Fibroblast of lung (primary cell): ENCODE measurements at regions not wholly inside any gene's neighbourhood (a gene's known extent, or its start where the extent isn't known, plus 50 kb on each side); places are given as distances from the start of the nearest gene placed in this dataset.

Source experiments
- DNase-seq, 2 donors: peaks; one replicate each; pipeline versions ENCODE4 v3.0.0 to v3.0.0-alpha.2; 2010; ENCODE audit warnings: low read depth in 2 of 2
- H2AFZ ChIP-seq: 2 replicates; pipeline ENCODE4 v1.5.1; 2012; ENCODE audit warnings: low read length, control low read depth, inconsistent platforms
- H3K27ac ChIP-seq: 2 replicates; pipeline ENCODE4 v1.5.1; 2011; ENCODE audit warnings: low read length, control low read depth; ENCODE audit not compliant: insufficient read depth
- H3K27me3 ChIP-seq: 2 replicates; pipeline ENCODE4 v1.5.1; 2011; ENCODE audit warnings: mild to moderate bottlenecking, low read length; ENCODE audit not compliant: control insufficient read depth, insufficient read depth
- H3K36me3 ChIP-seq: 2 replicates; pipeline ENCODE4 v1.5.1; 2011; ENCODE audit warnings: low read length; ENCODE audit not compliant: control insufficient read depth, insufficient read depth
- H3K4me1 ChIP-seq: 2 replicates; pipeline ENCODE4 v1.5.1; 2011; ENCODE audit warnings: low read length; ENCODE audit not compliant: control insufficient read depth, insufficient read depth; ENCODE audit errors: extremely low read depth
- H3K4me2 ChIP-seq: 2 replicates; pipeline ENCODE4 v1.5.1; 2011; ENCODE audit warnings: low read length, control low read depth; ENCODE audit not compliant: insufficient read depth; ENCODE audit errors: extremely low read depth
- H3K4me3 ChIP-seq, 4 experiments: fragments of 200-600 bp in 1 of 4; sonication (generic) in 1 of 4; replicated peaks in 1 of 4; 2 replicates each; pipeline ENCODE4 v1.5.1; 2011 to 2016; ENCODE audit warnings: low read length in 4 of 4, low read depth in 3 of 4, mild to moderate bottlenecking in 3 of 4, control low read depth in 2 of 4, inconsistent platforms in 1 of 4, mixed read lengths in 1 of 4; ENCODE audit not compliant: insufficient read depth in 1 of 4; ENCODE audit errors: control extremely low read depth in 1 of 4
- H3K79me2 ChIP-seq: 2 replicates; pipeline ENCODE4 v1.5.1; 2012; ENCODE audit warnings: mild to moderate bottlenecking, low read length, inconsistent platforms; ENCODE audit not compliant: control insufficient read depth, insufficient read depth
- H3K9ac ChIP-seq: 2 replicates; pipeline ENCODE4 v1.5.1; 2011; ENCODE audit warnings: mild to moderate bottlenecking, low read length, control low read depth; ENCODE audit not compliant: insufficient read depth
- H3K9me3 ChIP-seq: 2 replicates; pipeline ENCODE4 v1.5.1; 2012; ENCODE audit warnings: low read depth, low read length; ENCODE audit not compliant: control insufficient read depth, insufficient read depth
- H4K20me1 ChIP-seq: 2 replicates; pipeline ENCODE4 v1.5.1; 2011; ENCODE audit warnings: low read length; ENCODE audit not compliant: control insufficient read depth, insufficient read depth; ENCODE audit errors: extremely low read depth
- EZH2 ChIP-seq: IDR thresholded peaks from 2 replicates; pipeline ENCODE4 v1.5.1; 2012; ENCODE audit warnings: low read length, control low read depth, mild to moderate bottlenecking; ENCODE audit errors: missing control alignments
- TF ChIP-seq, protein P1 (sequence below), 2 donors: IDR thresholded peaks in 1 of 2; conservative IDR thresholded peaks in 1 of 2; 1 replicate in 1 of 2; 2 replicates in 1 of 2; pipeline ENCODE4 v1.5.1; 2011 to 2012; ENCODE audit warnings: low read length in 2 of 2, control low read depth in 1 of 2, inconsistent platforms in 1 of 2, low read depth in 1 of 2, mild to moderate bottlenecking in 1 of 2

DNA sequence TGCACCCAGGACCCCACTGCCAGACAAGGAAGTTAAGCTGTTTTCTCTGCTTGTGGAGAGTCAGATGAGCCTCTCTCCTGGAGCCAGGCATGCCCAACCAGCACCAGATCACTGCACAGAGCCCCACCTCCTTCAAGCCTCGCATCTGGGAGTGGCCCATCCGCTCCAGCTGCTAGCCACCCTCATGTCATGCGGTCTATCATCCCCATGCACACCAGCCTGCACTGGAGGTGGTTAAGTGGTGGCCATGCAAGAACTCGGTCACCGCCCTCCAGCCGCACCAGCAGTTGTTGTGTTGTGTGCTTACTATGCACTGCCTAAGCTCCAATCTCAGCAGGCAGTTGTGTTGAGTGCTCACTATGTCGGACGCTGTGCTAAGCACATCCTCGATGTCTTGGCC is 177.9 kb upstream of the SLC14A2 start:
- Histone ChIP-seq H3K9me3 (no peaks in the 10 kb centered on the region), H2AFZ (no peak overlapping the region), H3K4me2 (no peak overlapping the region), H3K27ac (no peak overlapping the region), H4K20me1 (no peaks in the 10 kb centered on the region), H3K9ac (no peak overlapping the region), H3K4me1 (no peaks in the 10 kb centered on the region), H3K4me3 (no peak overlapping the region), H3K36me3 (no peaks in the 10 kb centered on the region), H3K27me3 (no peaks in the 10 kb centered on the region), H3K79me2 (no peaks in the 10 kb centered on the region)
- TF ChIP-seq, protein P1, sequence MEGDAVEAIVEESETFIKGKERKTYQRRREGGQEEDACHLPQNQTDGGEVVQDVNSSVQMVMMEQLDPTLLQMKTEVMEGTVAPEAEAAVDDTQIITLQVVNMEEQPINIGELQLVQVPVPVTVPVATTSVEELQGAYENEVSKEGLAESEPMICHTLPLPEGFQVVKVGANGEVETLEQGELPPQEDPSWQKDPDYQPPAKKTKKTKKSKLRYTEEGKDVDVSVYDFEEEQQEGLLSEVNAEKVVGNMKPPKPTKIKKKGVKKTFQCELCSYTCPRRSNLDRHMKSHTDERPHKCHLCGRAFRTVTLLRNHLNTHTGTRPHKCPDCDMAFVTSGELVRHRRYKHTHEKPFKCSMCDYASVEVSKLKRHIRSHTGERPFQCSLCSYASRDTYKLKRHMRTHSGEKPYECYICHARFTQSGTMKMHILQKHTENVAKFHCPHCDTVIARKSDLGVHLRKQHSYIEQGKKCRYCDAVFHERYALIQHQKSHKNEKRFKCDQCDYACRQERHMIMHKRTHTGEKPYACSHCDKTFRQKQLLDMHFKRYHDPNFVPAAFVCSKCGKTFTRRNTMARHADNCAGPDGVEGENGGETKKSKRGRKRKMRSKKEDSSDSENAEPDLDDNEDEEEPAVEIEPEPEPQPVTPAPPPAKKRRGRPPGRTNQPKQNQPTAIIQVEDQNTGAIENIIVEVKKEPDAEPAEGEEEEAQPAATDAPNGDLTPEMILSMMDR (conservative IDR thresholded peaks at IDR 0.05 in 1 of 2, IDR thresholded peaks at IDR 0.05 in 1 of 2; ENCODE audit: low read depth in 1 of 2, low read length in 2 of 2), result no peak
- TF ChIP-seq EZH2, result no peak
- DNase-seq, result no peak

DNA sequence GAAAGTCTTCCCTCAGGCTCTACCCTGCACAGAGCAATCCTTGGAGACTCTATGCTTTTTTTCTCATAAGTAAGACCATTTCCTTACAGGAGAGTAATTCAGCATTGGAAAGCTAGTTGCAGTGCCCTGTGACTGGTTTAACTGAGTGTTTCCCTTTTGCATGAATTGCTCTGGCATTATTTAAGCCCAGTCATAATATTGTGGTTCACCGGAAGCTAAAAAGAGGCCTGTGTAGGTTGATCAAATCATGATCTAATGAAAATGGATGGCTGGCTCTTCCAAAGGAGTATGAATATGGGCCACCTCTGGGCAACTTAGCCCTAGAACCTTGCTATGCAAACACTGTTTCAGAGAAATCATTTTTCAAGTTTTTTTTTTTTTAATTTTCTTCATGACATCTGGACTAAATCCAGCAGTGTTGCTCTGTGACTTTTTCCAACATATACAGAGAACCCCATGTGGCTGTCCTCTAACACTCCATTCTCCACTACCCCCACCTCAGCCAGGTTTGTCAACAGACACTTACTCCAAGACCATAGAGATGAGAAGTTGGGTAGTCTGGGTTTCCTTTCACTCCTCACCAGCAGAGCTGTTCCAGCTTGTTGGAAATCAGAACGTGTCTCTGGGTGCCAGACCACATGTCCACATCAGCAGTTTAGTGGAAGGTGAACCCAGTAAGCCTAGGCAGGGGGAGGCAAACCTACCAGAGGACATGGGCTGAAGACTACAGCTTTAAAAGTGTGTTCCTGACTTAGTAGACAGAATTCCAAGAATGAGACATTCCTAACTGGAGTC is 175.2 kb upstream of the SLC14A2 start:
- no peak overlapping the region for H3K27ac ChIP-seq
- H3K4me3 ChIP-seq, result no peak overlapping the region
- TF ChIP-seq, protein P1 (conservative IDR thresholded peaks at IDR 0.05 in 1 of 2, IDR thresholded peaks at IDR 0.05 in 1 of 2; ENCODE audit: low read depth in 1 of 2, low read length in 2 of 2), result no peak
- H3K9me3 ChIP-seq, result no peaks in the 10 kb centered on the region
- no peak overlapping the region for H3K4me2 ChIP-seq
- no peak overlapping the region for H3K9ac ChIP-seq
- H4K20me1 ChIP-seq, result no peaks in the 10 kb centered on the region
- peak in 1 of 2 donors; percentile 43 for DNase-seq
- H2AFZ ChIP-seq, result no peak overlapping the region
- no peaks in the 10 kb centered on the region for H3K4me1 ChIP-seq
- no peaks in the 10 kb centered on the region for H3K79me2 ChIP-seq
- no peaks in the 10 kb centered on the region for H3K27me3 ChIP-seq
- H3K36me3 ChIP-seq, result no peaks in the 10 kb centered on the region

DNA sequence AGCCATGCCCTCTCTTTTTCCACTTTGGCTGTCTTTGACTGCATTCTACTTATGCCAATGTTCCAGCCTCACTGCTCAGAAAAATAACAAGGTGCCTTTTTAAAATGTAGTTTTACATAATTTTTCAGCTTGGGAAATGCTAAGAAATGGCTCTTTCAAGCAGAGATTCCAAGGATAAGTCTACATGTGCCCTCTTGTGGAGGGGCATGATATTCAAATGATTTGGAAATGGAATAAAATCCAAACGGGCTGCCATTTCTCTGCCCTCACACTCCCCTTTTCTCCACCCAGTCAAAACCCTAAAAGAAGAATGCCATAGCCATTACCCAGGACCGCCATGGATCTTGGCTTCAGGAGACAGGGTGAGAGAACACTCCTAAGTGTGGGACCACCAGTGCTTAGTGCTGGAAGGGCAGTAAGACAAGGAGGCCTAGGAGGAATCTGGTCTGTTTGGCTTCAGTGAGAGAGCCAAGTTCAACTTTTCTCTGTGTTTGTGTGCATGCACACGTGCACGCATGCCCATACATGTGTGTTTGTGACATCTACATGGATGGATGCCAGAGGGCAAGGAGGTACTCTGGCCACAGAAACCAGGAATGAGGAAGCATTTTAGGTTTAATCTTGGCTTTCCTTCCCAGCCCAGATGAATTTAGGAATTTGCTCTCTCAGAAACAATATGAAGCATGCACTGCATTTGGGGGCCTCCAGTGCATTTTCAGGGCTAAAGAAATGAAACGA is 174.0 kb upstream of the SLC14A2 start:
- no peaks in the 10 kb centered on the region for H3K36me3 ChIP-seq
- H4K20me1 ChIP-seq, result no peaks in the 10 kb centered on the region
- no peaks in the 10 kb centered on the region for H3K79me2 ChIP-seq
- no peak overlapping the region for H3K4me2 ChIP-seq
- TF ChIP-seq, protein P1 (conservative IDR thresholded peaks at IDR 0.05 in 1 of 2, IDR thresholded peaks at IDR 0.05 in 1 of 2; ENCODE audit: low read depth in 1 of 2, low read length in 2 of 2), result peak; percentile 31 to 55
- TF ChIP-seq EZH2, result no peak
- H3K27ac ChIP-seq, result no peak overlapping the region
- no peak overlapping the region for H2AFZ ChIP-seq
- no peak overlapping the region for H3K4me3 ChIP-seq
- no peak overlapping the region for H3K9ac ChIP-seq
- no peaks in the 10 kb centered on the region for H3K27me3 ChIP-seq
- no peaks in the 10 kb centered on the region for H3K9me3 ChIP-seq
- H3K4me1 ChIP-seq, result no peaks in the 10 kb centered on the region
- DNase-seq, result peak; percentile 8 to 23
